D721Med (cell line): ENCODE measurements at regions not wholly inside any gene's neighbourhood (a gene's known extent, or its start where the extent isn't known, plus 50 kb on each side); places are given as distances from the start of the nearest gene placed in this dataset.
"Not testable (repeated sequence)": the region's sequence is repeated elsewhere in the genome, so short reads cannot be mapped to it uniquely, and the experiment has no call there.

Experiments used
- DNase-seq: peaks from one replicate; pipeline ENCODE4 v3.0.0; 2011; ENCODE audit warnings: low spot score; ENCODE audit not compliant: insufficient read length
- FAIRE-seq: peaks from 2 replicates; lab custom pipeline; 2011; peaks lifted over from hg19 to GRCh38; lab: Jason Lieb, UNC
- TF ChIP-seq, protein P1 (sequence below): IDR thresholded peaks from 2 replicates; pipeline ENCODE4 v1.5.1; 2012; ENCODE audit warnings: mild to moderate bottlenecking, control low read depth; ENCODE audit not compliant: insufficient read depth; ENCODE audit errors: missing control alignments

DNA sequence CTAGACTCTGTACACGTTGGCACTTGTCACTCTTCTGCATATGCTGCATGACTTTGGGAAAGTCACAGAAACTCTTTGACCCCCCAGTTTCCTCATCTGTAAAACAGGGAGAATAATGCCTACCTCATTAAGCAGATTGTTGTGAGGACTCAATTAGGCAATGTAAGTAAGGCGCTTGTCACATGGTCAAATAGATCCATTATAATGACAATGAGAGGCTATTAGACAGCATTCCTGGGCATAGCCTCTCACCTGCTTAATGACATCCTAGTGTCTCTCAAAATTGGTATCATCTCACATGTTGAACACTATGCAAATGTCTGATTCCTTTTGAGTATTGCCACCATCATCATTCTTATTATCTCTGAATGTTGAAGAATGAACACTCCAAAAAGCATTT lies 172.6 kb upstream of the JADE1 start:
- TF ChIP-seq, protein P1, sequence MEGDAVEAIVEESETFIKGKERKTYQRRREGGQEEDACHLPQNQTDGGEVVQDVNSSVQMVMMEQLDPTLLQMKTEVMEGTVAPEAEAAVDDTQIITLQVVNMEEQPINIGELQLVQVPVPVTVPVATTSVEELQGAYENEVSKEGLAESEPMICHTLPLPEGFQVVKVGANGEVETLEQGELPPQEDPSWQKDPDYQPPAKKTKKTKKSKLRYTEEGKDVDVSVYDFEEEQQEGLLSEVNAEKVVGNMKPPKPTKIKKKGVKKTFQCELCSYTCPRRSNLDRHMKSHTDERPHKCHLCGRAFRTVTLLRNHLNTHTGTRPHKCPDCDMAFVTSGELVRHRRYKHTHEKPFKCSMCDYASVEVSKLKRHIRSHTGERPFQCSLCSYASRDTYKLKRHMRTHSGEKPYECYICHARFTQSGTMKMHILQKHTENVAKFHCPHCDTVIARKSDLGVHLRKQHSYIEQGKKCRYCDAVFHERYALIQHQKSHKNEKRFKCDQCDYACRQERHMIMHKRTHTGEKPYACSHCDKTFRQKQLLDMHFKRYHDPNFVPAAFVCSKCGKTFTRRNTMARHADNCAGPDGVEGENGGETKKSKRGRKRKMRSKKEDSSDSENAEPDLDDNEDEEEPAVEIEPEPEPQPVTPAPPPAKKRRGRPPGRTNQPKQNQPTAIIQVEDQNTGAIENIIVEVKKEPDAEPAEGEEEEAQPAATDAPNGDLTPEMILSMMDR = no peak
- FAIRE-seq (no peak), DNase-seq (no peak)

DNA sequence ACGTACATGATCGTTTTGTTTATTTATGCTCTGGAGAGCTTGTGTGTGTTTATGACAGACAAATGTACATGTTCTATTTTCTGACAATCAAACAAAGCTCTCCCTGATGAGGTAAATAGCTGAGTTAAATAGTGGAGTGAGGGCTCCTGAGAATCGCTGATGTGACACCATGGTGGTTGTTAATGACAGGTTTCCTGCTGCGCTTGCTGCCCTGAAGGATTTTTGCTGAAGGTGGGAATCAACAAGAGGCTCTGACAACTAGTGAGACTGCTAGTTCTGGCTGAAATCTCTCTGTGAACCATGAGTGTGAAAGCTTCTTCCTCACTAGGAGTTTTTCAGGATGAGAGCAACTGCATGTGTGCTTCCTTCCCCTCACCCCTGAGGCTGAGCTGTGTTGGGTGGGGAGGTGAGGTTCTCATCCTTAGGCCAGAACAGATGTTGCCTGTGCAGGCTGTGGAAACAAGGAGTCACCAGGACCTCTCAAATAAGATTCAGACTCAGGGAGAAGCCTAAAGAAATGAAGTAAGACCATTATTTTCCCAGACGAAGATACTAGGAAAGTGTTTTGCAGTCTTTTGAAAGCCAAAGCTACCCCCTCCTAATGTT lies 173.4 kb upstream of the JADE1 start:
- FAIRE-seq (no peak), DNase-seq (no peak)
- TF ChIP-seq, protein P1 = no peak

DNA sequence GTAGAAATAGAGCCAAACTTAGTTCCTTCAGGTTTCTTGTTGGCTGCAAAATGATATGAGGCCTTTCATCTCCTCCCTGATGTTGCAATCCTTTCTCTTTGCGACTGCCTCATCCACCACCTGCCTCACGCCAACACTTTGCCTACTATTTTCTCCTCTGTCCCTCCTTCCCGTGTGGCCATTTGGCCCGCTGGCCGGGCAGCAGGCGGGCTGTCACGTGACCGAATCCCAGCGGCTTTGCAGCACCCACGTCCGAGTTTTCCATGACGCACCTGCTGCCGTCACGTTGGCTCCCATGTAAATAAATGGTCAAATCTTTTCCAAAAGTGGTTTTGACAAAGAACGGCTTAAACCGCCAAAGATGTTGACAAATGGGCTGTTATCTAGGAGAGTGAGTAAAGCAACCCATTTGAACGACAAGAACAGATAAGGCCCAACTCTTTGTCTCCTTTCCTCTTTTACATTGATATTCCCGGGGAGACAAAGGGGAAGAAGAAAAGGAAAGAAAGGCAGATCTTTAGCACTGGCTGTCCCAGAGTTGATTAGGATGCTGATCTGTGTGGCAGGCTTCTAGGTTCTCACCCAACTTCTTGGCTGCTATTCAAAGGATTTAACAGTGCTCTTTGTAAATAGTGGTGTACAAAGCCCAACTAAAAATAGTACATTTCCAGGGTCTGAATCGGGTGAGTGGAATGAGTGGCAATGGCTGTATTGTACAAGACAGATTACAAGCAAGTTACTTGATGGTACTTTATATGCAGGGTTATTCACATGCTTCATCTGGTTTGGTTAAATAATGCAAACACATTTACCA lies 174.2 kb upstream of the JADE1 start:
- TF ChIP-seq, protein P1 = no peak
- FAIRE-seq (no peak), DNase-seq (no peak)

- FAIRE-seq (no peak), DNase-seq (no peak)
- TF ChIP-seq, protein P1 = no peak
Observed at GRCh38 chr4:128633067-128633466, 176.4 kb upstream of the JADE1 start.

DNA sequence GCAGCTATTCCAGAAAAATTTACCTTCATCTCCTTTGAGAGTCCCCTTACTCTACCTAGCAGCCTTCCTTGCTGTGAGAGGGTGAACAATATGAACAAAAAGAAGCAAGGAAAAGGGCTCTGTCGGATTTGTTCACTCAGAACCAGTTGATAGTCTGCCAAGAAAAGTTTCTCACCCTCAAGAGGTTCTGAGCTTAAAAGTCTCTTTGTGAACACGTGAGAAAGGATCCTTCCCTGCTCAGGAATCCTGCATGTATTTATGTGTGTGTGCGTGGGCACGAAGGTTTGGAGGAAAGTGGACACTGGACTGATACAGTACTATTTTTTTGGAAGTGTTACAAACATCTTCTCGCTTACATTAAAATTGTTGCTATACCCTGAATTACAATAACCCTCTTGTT lies 178.6 kb upstream of the JADE1 start:
- TF ChIP-seq, protein P1 = no peak
- FAIRE-seq (no peak), DNase-seq (no peak)

DNA sequence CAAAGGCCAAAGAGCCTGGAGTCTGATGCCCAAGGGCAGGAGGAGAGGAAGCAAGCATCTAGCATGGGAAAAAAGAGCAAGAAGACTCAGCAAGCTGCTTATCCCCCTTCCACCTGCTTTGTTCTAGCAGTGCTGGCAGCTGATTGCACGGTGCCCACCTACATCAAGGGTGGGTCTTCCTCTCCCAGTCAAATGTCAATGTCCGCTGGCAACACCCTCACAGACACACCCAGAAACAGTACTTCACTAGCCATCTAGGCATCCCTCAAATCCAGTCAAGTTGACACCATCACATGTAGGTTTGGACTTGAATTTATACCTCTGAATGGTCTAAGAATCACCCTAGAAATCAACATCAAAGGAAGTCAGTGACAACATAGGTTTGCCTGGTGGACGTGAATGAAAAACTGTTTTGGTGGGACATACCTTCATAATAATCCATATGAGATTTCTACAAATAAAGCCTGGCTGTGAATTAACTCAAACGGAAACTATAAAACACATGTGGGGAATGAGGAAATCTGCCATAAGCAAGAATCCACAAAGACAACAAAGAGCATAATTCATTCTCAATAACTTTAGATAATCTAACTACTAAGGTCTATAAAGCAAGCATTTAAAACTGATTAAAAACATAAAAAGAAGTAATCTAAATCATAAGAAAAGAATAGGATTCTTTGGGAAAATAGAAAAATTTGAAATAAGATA lies 185.8 kb upstream of the JADE1 start:
- TF ChIP-seq, protein P1 = no peak
- no peak for DNase-seq
- no peak for FAIRE-seq

DNA sequence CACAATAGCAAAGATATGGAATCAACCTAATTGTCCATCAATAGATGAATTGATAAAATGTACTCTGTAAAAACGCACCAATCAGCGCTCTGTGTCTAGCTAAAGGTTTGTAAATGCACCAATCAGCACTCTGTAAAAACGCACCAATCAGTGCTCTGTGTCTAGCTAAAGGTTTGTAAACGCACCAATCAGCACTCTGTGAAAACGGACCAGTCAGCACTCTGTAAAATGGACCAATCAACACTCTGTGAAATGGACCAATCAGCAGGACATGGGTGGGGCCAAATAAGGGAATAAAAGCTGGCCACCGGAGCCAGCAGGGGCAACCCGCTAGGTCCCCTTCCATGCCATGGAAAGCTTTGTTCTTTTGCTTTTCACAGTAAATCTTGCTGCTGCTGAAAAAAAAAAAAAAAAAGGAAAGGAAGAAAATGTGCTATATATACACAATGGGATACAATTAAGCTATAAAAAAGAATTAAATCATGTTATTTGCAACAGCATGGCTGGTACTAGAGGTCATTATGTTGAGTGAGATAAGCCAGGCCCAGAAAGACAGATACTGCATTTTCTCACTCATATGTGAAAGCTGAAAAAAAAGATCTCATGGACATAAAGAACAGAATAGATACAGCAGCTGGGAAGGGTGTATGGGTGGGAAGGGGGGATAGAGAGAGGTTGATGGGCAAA lies 189.1 kb upstream of the JADE1 start:
- FAIRE-seq, DNase-seq: not testable (repeated sequence)
